Epithelial cell of esophagus (primary cell): ENCODE measurements at regions not wholly inside any gene's neighbourhood (a gene's known extent, or its start where the extent isn't known, plus 50 kb on each side); places are given as distances from the start of the nearest gene placed in this dataset.

Experiments used
- DNase-seq: peaks from one replicate; pipeline ENCODE4 v3.0.0; 2010; ENCODE audit warnings: low read depth
- H3K4me3 ChIP-seq: 2 replicates; pipeline ENCODE4 v1.5.1; 2011; ENCODE audit warnings: mild to moderate bottlenecking, low read length, control low read depth
- TF ChIP-seq, protein P1 (sequence below): IDR thresholded peaks from 2 replicates; pipeline ENCODE4 v1.5.1; 2011; ENCODE audit warnings: low read depth, mild to moderate bottlenecking, low read length, control low read depth, inconsistent platforms; ENCODE audit not compliant: insufficient read depth; ENCODE audit errors: missing control alignments

DNA sequence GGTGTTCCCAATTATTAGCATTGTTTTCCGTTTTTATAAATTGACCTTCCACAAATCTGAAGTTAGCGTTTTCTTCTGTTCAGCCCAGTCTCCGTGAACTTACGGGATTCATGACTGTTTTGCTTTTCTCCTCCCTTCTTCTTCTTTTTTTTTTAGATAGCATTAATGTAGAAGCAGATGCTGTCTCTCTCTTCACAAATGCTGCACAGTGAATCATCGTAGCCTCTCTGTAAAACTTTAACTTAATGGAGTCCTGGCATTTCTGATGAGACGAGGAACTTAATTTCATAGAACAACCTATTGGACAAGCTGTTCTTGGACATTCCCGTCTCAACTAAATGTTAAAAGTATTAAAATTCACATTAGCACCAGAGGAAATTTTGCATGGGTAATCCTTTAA lies 138.0 kb upstream of the EEF1E1 start:
- TF ChIP-seq, protein P1, sequence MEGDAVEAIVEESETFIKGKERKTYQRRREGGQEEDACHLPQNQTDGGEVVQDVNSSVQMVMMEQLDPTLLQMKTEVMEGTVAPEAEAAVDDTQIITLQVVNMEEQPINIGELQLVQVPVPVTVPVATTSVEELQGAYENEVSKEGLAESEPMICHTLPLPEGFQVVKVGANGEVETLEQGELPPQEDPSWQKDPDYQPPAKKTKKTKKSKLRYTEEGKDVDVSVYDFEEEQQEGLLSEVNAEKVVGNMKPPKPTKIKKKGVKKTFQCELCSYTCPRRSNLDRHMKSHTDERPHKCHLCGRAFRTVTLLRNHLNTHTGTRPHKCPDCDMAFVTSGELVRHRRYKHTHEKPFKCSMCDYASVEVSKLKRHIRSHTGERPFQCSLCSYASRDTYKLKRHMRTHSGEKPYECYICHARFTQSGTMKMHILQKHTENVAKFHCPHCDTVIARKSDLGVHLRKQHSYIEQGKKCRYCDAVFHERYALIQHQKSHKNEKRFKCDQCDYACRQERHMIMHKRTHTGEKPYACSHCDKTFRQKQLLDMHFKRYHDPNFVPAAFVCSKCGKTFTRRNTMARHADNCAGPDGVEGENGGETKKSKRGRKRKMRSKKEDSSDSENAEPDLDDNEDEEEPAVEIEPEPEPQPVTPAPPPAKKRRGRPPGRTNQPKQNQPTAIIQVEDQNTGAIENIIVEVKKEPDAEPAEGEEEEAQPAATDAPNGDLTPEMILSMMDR: no peak
- H3K4me3 ChIP-seq: no peak overlapping the region
- DNase-seq: no peak

DNA sequence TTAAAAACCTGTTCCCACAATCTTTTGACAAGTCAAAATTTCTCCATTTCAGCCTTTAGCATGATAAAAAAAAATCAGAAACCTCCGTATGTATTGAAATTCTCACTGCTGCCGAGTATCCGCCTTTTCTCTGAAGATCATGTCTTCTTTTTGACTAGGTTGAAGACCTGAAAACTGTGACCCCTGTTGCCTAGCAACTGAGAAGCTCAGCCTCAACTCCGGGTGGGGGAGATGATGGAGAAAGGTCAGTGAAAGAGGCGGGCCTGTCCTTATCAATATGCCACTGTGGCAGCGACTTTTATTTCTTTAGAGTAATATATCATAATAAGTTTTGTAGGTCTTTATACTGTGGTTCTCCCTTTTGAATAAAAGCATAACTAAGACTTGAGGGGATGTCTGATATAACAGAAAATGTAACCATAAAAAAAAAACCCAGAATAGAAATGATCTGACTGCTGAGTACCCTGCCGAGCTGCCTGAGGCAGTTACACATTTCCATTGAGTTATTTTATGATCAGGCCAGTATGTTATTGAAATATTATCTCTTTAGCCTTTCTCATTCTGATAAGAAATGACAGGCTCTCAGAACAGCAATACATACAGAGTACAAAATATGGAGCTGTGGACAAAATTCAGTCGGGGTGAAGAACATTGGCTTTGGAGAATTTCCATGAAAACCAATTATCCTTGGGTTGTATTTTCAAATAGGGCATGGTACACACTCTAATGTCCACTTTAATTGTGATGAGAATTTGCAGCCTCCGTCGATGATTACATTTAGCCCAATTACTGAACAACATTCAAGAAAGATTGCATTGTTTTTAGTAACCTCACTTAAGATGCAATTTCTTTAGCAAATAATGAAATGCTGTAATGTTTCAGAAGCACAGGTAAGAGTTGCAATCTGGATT lies 136.7 kb upstream of the EEF1E1 start:
- TF ChIP-seq, protein P1: no peak
- no peak overlapping the region for H3K4me3 ChIP-seq
- no peak for DNase-seq

DNA sequence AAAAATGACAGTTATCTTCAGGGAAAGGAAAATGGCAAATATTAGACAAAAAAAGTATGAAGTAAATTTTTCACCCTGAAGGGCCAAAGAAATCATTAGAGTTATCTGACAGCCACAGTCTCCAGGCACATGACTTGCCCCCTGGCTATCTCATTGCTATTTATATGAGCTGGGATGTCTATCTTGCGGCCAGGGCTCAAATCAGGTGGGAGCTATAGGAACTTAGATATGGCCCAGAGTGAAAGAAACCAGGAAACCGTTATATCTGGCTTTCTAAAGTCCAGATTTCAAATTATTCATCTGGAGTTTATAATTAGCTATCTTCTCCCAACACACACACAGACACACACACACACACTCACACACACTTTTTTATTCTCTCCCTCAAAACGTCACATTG lies 135.3 kb upstream of the EEF1E1 start:
- TF ChIP-seq, protein P1: no peak
- no peak overlapping the region for H3K4me3 ChIP-seq
- DNase-seq: no peak

DNA sequence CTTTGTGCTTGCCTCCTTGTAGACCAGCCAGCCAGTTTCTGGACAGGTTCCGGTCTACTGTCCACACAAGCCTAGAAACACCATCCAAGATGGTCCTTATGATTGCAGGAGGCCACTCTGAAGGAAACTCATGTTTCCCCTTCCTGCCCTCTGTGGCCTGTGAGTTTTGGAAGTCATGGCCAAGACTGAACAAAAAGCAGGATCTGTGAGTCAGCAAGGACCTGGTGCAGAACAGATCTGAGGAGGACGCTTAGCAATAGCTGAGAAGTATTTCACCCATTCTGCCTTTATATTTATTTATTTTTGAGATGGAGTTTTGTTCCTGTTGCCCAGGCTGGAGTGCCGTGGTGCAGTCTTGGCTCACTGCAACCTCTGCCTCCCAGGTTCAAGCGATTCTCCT lies 134.6 kb upstream of the EEF1E1 start:
- no peak for DNase-seq
- H3K4me3 ChIP-seq: no peak overlapping the region
- TF ChIP-seq, protein P1: no peak

DNA sequence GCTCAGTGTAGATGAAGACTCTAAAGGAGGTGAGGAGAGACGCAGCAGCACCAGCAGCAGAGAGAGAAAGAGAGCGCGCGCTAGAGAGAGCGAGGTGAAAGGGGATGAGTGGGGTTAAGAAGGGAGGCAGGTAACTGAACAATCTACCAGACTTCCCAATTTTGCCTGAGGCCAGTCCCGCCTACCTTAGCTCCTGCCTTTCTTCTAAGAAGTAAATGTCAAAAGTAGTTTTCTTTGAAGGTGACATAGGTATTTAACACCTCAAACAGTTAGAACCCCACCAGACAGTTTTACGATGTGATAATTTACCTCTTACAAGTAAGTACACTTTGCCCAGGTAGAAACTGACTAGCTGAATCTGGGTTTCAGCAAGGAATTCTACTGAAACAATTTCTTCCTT lies 132.0 kb upstream of the EEF1E1 start:
- H3K4me3 ChIP-seq: no peak overlapping the region
- TF ChIP-seq, protein P1: no peak
- no peak for DNase-seq

DNA sequence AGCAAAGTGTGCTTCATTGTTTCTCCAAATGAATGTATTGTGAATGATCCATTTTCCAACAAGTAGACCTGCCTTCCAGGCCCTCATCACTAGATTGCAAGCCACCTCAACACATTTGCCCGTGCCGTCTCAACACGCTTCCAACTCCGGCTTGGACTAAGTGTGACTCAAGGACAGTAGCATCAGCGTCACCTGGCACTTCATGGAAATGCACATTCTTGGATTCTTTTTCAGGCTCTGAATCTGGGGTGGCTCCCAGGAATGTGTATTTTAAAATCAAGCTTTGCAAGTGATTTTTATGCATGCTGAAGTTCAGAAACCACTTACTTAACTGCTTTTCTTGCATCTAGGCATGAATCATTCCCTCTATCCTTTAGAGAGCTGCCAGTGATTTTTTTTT lies 129.6 kb upstream of the EEF1E1 start:
- H3K4me3 ChIP-seq: no peak overlapping the region
- DNase-seq: peak; percentile 11
- TF ChIP-seq, protein P1: no peak

DNA sequence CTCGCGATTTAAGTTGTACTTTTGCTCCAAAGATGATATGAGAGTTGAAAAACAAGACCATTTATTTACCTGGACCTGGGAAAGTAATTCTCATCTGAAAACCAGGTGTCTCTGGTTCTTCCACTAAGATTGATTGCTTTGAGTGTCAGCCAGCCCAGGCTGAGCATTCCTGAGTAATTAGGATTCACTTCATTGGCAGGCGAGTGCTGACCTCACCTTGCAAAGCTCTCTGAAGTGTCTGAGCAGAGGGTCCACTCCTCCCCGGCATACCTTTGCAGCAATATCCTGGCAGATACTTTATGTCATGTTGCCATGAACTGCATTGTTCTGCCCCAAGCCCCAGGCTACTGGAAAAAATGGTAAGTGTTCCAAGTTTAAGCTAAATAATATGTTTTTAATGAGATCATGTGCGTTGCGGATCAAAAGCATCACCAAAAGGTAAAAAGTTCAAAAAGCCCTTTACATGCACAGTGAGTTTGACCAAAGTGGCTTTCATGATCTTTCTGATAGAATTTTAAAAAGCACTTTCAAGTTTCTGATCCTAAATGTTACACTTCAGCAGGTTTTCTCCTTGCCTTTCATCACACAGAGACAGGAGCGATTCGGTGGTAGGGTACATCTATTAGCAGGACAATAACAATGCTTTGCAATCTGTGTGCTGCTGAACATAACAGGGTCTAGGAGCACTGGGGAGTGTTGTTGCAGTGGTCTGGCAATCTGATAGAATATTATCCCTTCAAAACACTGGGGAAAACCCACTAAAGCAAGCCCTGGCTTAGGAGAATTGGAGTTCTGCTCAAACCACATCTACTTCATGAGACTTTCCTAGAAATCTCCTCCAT lies 127.8 kb upstream of the EEF1E1 start:
- DNase-seq: peak; percentile 61
- TF ChIP-seq, protein P1: no peak
- H3K4me3 ChIP-seq: no peak overlapping the region
